ENCODE measurements at regions not wholly inside any gene's neighbourhood (a gene's known extent, or its start where the extent isn't known, plus 50 kb on each side); places are given as distances from the start of the nearest gene placed in this dataset.
"Not testable (repeated sequence)": the region's sequence is repeated elsewhere in the genome, so short reads cannot be mapped to it uniquely, and the experiment has no call there.

GRCh38 chr5:124056991-124057723 lies 545.2 kb downstream of the CSNK1G3 start:
- DNase-seq (ENCODE audit: low spot score) = no peak

- no peak for DNase-seq (ENCODE audit: low spot score)
Observed at GRCh38 chr5:124056326-124056990, 544.5 kb downstream of the CSNK1G3 start.

- no peak for DNase-seq (ENCODE audit: low spot score)
Observed at GRCh38 chr5:124055751-124056150, 543.8 kb downstream of the CSNK1G3 start.

- no peak for DNase-seq (ENCODE audit: low spot score)
Observed at GRCh38 chr5:124054564-124054963, 542.6 kb downstream of the CSNK1G3 start.

- no peak for DNase-seq (ENCODE audit: low spot score)
Observed at GRCh38 chr5:124053340-124053739, 541.4 kb downstream of the CSNK1G3 start.

- DNase-seq (ENCODE audit: low spot score) = no peak
Observed at GRCh38 chr5:124052201-124052600, 540.2 kb downstream of the CSNK1G3 start.

- DNase-seq (ENCODE audit: low spot score) = no peak
Observed at GRCh38 chr5:124050120-124050770, 538.3 kb downstream of the CSNK1G3 start.

GRCh38 chr5:124045412-124045811 lies 533.4 kb downstream of the CSNK1G3 start:
- no peak for DNase-seq (ENCODE audit: low spot score)

GRCh38 chr5:124044613-124045012 lies 532.6 kb downstream of the CSNK1G3 start:
- no peak for DNase-seq (ENCODE audit: low spot score)

- DNase-seq (ENCODE audit: low spot score) = no peak
Observed at GRCh38 chr5:124043456-124043855, 531.5 kb downstream of the CSNK1G3 start.

- DNase-seq (ENCODE audit: low spot score) = no peak
Observed at GRCh38 chr5:124040799-124041198, 528.8 kb downstream of the CSNK1G3 start.

GRCh38 chr5:124039410-124039809 lies 527.4 kb downstream of the CSNK1G3 start:
- DNase-seq (ENCODE audit: low spot score) = no peak

- DNase-seq (ENCODE audit: low spot score) = no peak
Observed at GRCh38 chr5:124036786-124037185, 524.8 kb downstream of the CSNK1G3 start.

GRCh38 chr5:124034963-124035362 lies 523.0 kb downstream of the CSNK1G3 start:
- no peak for DNase-seq (ENCODE audit: low spot score)

GRCh38 chr5:124034083-124034700 lies 522.2 kb downstream of the CSNK1G3 start:
- no peak for DNase-seq (ENCODE audit: low spot score)

- no peak for DNase-seq (ENCODE audit: low spot score)
Observed at GRCh38 chr5:124030043-124030491, 518.1 kb downstream of the CSNK1G3 start.

GRCh38 chr5:124027441-124027840 lies 515.5 kb downstream of the CSNK1G3 start:
- DNase-seq (ENCODE audit: low spot score) = no peak

- no peak for DNase-seq (ENCODE audit: low spot score)
Observed at GRCh38 chr5:124025306-124025845, 513.4 kb downstream of the CSNK1G3 start.

- no peak for DNase-seq (ENCODE audit: low spot score)
Observed at GRCh38 chr5:124022966-124023365, 511.0 kb downstream of the CSNK1G3 start.

- DNase-seq (ENCODE audit: low spot score) = no peak
Observed at GRCh38 chr5:124021776-124022175, 509.8 kb downstream of the CSNK1G3 start.

- DNase-seq (ENCODE audit: low spot score) = no peak
Observed at GRCh38 chr5:124021066-124021641, 509.2 kb downstream of the CSNK1G3 start.

- not testable (repeated sequence) for DNase-seq (ENCODE audit: low spot score)
Observed at GRCh38 chr5:124017321-124017720, 505.3 kb downstream of the CSNK1G3 start.

Measured in COLO829 (cell line).